K562 (cell line): ENCODE measurements at regions not wholly inside any gene's neighbourhood (a gene's known extent, or its start where the extent isn't known, plus 50 kb on each side); places are given as distances from the start of the nearest gene placed in this dataset.

Experiments
- ATAC-seq: fragments of 200-7000 bp; cut with Tn5 transposase; 3 replicates; pipeline ENCODE4 v1.9.1; 2020; ENCODE audit warnings: moderate library complexity
- BruUV-seq: library from RNA; stranded (reverse); fragments of 400-500 nt; replicated peaks from 2 replicates; lab custom pipeline; 2021; lab: Mats Ljungman, UMichigan
- CTCF ChIA-PET: fragments of 300-600 bp; formaldehyde crosslinking; extraction: SDS; loops from one replicate; lab custom pipeline; 2021; ENCODE audit warnings: low intra/inter-chr PET ratio; lab: Yijun Ruan, JAX
- POLR2A ChIA-PET: fragments of 300-600, 350-650 bp; sonication (Branson Sonifier 250); formaldehyde crosslinking; extraction: SDS; loops from one replicate; lab custom pipeline; 2021; ENCODE audit warnings: antibody characterized with exemption, inconsistent platforms; lab: Yijun Ruan, JAX
- DNase-seq, 4 experiments: peaks; one replicate each; pipeline versions ENCODE4 v3.0.0 to v3.0.0-alpha.2; 2011 to 2018; ENCODE audit warnings: low spot score in 3 of 4, mixed read lengths in 3 of 4; ENCODE audit errors: extremely low read depth in 1 of 4
- FAIRE-seq: peaks from 2 replicates; lab custom pipeline; 2011; peaks lifted over from hg19 to GRCh38; lab: Jason Lieb, UNC
- H2AFZ ChIP-seq: 2 replicates; pipeline ENCODE4 v1.6.0; 2011; ENCODE audit warnings: low read depth, low read length, control low read depth, inconsistent platforms
- H3K27ac ChIP-seq: fragments of 200-600 bp; 3 replicates; pipeline ENCODE4 v1.8.0; 2011; ENCODE audit warnings: low read depth, mild to moderate bottlenecking, control low read depth, inconsistent platforms, low read length, moderate library complexity, mixed read lengths; ENCODE audit errors: extremely low read depth
- H3K27me3 ChIP-seq, 2 experiments: fragments of 300-600 bp in 1 of 2; 2 replicates in 1 of 2; 3 replicates in 1 of 2; pipeline versions ENCODE4 v1.6.0 to v1.8.0; 2011; ENCODE audit warnings: inconsistent platforms in 2 of 2, low read length in 2 of 2, mild to moderate bottlenecking in 1 of 2, mixed read lengths in 1 of 2, moderate library complexity in 1 of 2; ENCODE audit not compliant: control insufficient read depth in 2 of 2, insufficient read depth in 2 of 2
- H3K36me3 ChIP-seq: fragments of 300-600 bp; 3 replicates; pipeline ENCODE4 v1.8.0; 2011; ENCODE audit warnings: mild to moderate bottlenecking, low read length, inconsistent platforms; ENCODE audit not compliant: control insufficient read depth, insufficient read depth
- H3K4me1 ChIP-seq, 2 experiments: fragments of 200-600 bp in 1 of 2; replicated peaks in 1 of 2; 2 replicates in 1 of 2; 3 replicates in 1 of 2; pipeline versions ENCODE4 v1.5.1 to v1.8.0; 2011; ENCODE audit warnings: inconsistent platforms in 2 of 2, low read length in 2 of 2, mild to moderate bottlenecking in 1 of 2, mixed read lengths in 1 of 2, moderate library complexity in 1 of 2; ENCODE audit not compliant: control insufficient read depth in 2 of 2, insufficient read depth in 2 of 2
- H3K4me2 ChIP-seq: 2 replicates; pipeline ENCODE4 v1.6.1; 2011; ENCODE audit warnings: low read length, control low read depth, inconsistent platforms, mixed read lengths; ENCODE audit not compliant: insufficient read depth
- H3K4me3 ChIP-seq: fragments of 200-600 bp; sonication (generic), shearing (Covaris generic); 2 replicates; pipeline ENCODE4 v1.5.1; 2016; ENCODE audit warnings: control low read depth, inconsistent platforms
- H3K79me2 ChIP-seq: fragments of 200-600 bp; 3 replicates; pipeline ENCODE4 v1.8.0; 2011; ENCODE audit warnings: low read length, inconsistent platforms; ENCODE audit not compliant: control insufficient read depth, insufficient read depth
- H3K9ac ChIP-seq, 2 experiments: 2 replicates each; pipeline versions ENCODE4 v1.6.0 to v1.6.1; 2011; ENCODE audit warnings: low read depth in 2 of 2, low read length in 2 of 2, control low read depth in 1 of 2, inconsistent platforms in 1 of 2, mild to moderate bottlenecking in 1 of 2, mixed read lengths in 1 of 2; ENCODE audit not compliant: insufficient read depth in 1 of 2
- H3K9me1 ChIP-seq: one replicate; pipeline ENCODE4 v1.6.0; 2011; ENCODE audit warnings: inconsistent platforms, mild to moderate bottlenecking, low read length, moderate library complexity; ENCODE audit not compliant: control insufficient read depth, insufficient read depth
- H3K9me3 ChIP-seq: replicated peaks from 2 replicates; pipeline ENCODE4 v1.5.1; 2011; ENCODE audit warnings: low read depth, low read length, inconsistent platforms; ENCODE audit not compliant: control insufficient read depth, insufficient read depth
- H4K20me1 ChIP-seq: replicated peaks from 2 replicates; pipeline ENCODE4 v1.6.1; 2011; ENCODE audit warnings: low read length, inconsistent platforms, mixed read lengths; ENCODE audit not compliant: control insufficient read depth, insufficient read depth
- ARID1B ChIP-seq: fragments of 450-650 bp; IDR thresholded peaks from 2 replicates; pipeline ENCODE4 v1.6.1; 2016; ENCODE audit warnings: antibody characterized with exemption, mild to moderate bottlenecking, inconsistent platforms
- ATF4 ChIP-seq: fragments of 450-650 bp; formaldehyde crosslinking; IDR thresholded peaks from 2 replicates; pipeline ENCODE4 v1.4.0; 2022; ENCODE audit warnings: mild to moderate bottlenecking, moderate library complexity
- CEBPB ChIP-seq: fragments of 450-650 bp; IDR thresholded peaks from 2 replicates; pipeline ENCODE4 v1.6.1; 2016; ENCODE audit warnings: missing genetic modification characterization, missing compliant biosample characterization
- CEBPG ChIP-seq, 3 experiments: fragments of 200-800 bp in 1 of 3; sonication (Bioruptor generic) in 1 of 3; sonication (generic) in 1 of 3; formaldehyde crosslinking in 1 of 3; IDR thresholded peaks in 2 of 3; conservative IDR thresholded peaks in 1 of 3; 2 replicates each; pipeline versions ENCODE4 v1.6.1 to v1.8.0; 2016 to 2022; ENCODE audit warnings: missing compliant biosample characterization in 2 of 3, missing genetic modification characterization in 2 of 3, mild to moderate bottlenecking in 1 of 3, missing genetic modification reagents in 1 of 3
- CTCF ChIP-seq, 3 experiments: IDR thresholded peaks in 2 of 3; conservative IDR thresholded peaks in 1 of 3; 2 replicates each; pipeline ENCODE4 v1.5.1; 2011 to 2012; ENCODE audit warnings: low read length in 3 of 3, mild to moderate bottlenecking in 3 of 3, control low read depth in 2 of 3, improper control_type of control experiment in 1 of 3, inconsistent platforms in 1 of 3, low read depth in 1 of 3, mixed read lengths in 1 of 3, moderate library complexity in 1 of 3; ENCODE audit not compliant: insufficient read depth in 2 of 3
- EHMT2 ChIP-seq: fragments of 450-650 bp; IDR thresholded peaks from 2 replicates; pipeline ENCODE4 v1.6.1; 2018; ENCODE audit warnings: antibody characterized with exemption
- EP400 ChIP-seq: fragments of 450-650 bp; IDR thresholded peaks from 2 replicates; pipeline ENCODE4 v1.6.1; 2017; ENCODE audit warnings: antibody characterized with exemption, mild to moderate bottlenecking, moderate library complexity
- KLF6 ChIP-seq: fragments of 250-450 bp; sonication (Bioruptor Pico); IDR thresholded peaks from 2 replicates; pipeline ENCODE4 v1.4.0; 2020; ENCODE audit warnings: mild to moderate bottlenecking, moderate library complexity, borderline replicate concordance
- MAFK ChIP-seq: IDR thresholded peaks from 2 replicates; pipeline ENCODE4 v1.6.1; 2011; ENCODE audit warnings: low read length, improper control_type of control experiment
- MXI1 ChIP-seq: IDR thresholded peaks from 2 replicates; pipeline ENCODE4 v1.6.1; 2011; ENCODE audit warnings: low read depth, mild to moderate bottlenecking, improper control_type of control experiment, low read length
- SP2 ChIP-seq: IDR thresholded peaks from 2 replicates; pipeline ENCODE4 v1.6.1; 2011; ENCODE audit warnings: mild to moderate bottlenecking, low read depth, low read length, moderate library complexity; ENCODE audit not compliant: poor library complexity, severe bottlenecking; ENCODE audit errors: extremely low read depth
- TRIM24 ChIP-seq, 2 experiments: fragments of 450-650 bp; IDR thresholded peaks; 2 replicates each; pipeline ENCODE4 v1.6.1; 2016
- XRCC3 ChIP-seq: fragments of 450-650 bp; IDR thresholded peaks from 2 replicates; pipeline ENCODE4 v1.6.1; 2017; ENCODE audit warnings: mild to moderate bottlenecking, moderate library complexity
- YY1 ChIP-seq, 3 experiments: IDR thresholded peaks; 2 replicates each; pipeline ENCODE4 v1.6.1; 2011; ENCODE audit warnings: low read length in 2 of 3, mild to moderate bottlenecking in 2 of 3, moderate library complexity in 2 of 3, borderline replicate concordance in 1 of 3, control low read depth in 1 of 3, low read depth in 1 of 3; ENCODE audit not compliant: insufficient read depth in 3 of 3, insufficient replicate concordance in 2 of 3, control insufficient read depth in 1 of 3, insufficient read length in 1 of 3; ENCODE audit errors: extremely low read depth in 1 of 3
- ZBTB12 ChIP-seq: fragments of 250-450 bp; sonication (Bioruptor Pico); IDR thresholded peaks from 2 replicates; pipeline ENCODE4 v1.4.0; 2020
- ZNF263 ChIP-seq: sonication (generic); formaldehyde crosslinking; IDR thresholded peaks from 2 replicates; pipeline ENCODE4 v1.8.0; 2022; ENCODE audit warnings: mild to moderate bottlenecking, missing genetic modification reagents, borderline replicate concordance
- ZNF589 ChIP-seq: fragments of 200-800 bp; sonication (Bioruptor generic); IDR thresholded peaks from 2 replicates; pipeline ENCODE4 v1.6.1; 2016; ENCODE audit warnings: low read depth, missing genetic modification characterization, missing compliant biosample characterization
- WGBS: fragments of 100-300 bp; shearing (Covaris generic); methylation state at CpG from one replicate; pipeline ENCODE4 v1.1.6; 2016; ENCODE audit warnings: low coverage, mixed read lengths; ENCODE audit not compliant: insufficient coverage; ENCODE audit errors: missing lambda C conversion rate; 5-methylcytosine and 5-hydroxymethylcytosine counted together
- in situ Hi-C: fragments of 300-500 bp; cut with MboI; formaldehyde crosslinking; loops from 4 replicates; pipeline ENCODE4 v1.15.0; 2018; ENCODE audit warnings: inconsistent platforms, mixed read lengths
- intact Hi-C: fragments of 100-400 bp; cut with micrococcal nuclease; formaldehyde crosslinking; loops from 2 replicates; pipeline ENCODE4 v1.14.2; 2022

GRCh38 chr4:42302348-42302747 is 94.9 kb upstream of the SHISA3 start:
- H3K36me3 ChIP-seq: no peaks in the 10 kb centered on the region
- no TSS peak for BruUV-seq
- in situ Hi-C loops: no loop called here
- H3K27ac ChIP-seq: no peak overlapping the region
- no peaks in the 10 kb centered on the region for H4K20me1 ChIP-seq
- no peak overlapping the region for H3K4me2 ChIP-seq
- H3K4me3 ChIP-seq: no peak overlapping the region
- FAIRE-seq (peak; percentile 23), DNase-seq (peak; percentile 21 to 42 (median 28)), ATAC-seq (peak; percentile 91)
- intact Hi-C loops: no loop called here
- H3K9me1 ChIP-seq: no peaks in the 10 kb centered on the region
- CTCF ChIA-PET: no interaction called here
- H3K9me3 ChIP-seq: no peaks in the 10 kb centered on the region
- WGBS: 0% methylated on average over 3 of the region's 4 CpGs
- H3K27me3 ChIP-seq: no peaks in the 10 kb centered on the region; a peak in 1 of 5 replicates
- POLR2A ChIA-PET: no interaction called here
- H2AFZ ChIP-seq: peak overlapping the region; percentile 38; the same call in 1 of the 2 replicates
- H3K79me2 ChIP-seq: no peaks in the 10 kb centered on the region
- no peaks in the 10 kb centered on the region for H3K4me1 ChIP-seq
- no peak overlapping the region for H3K9ac ChIP-seq
- TF ChIP-seq MXI1: no peak
- peak; percentile 55; the same call in 1 of the 2 replicates for TF ChIP-seq ZNF589 (CRISPR knock-in tag)
- TF ChIP-seq CEBPB (tag): peak; percentile 93
- TF ChIP-seq ZBTB12 (CRISPR knock-in tag): no peak
- TF ChIP-seq CEBPG (CRISPR knock-in tag; IDR thresholded peaks at IDR 0.05): peak; percentile 90
- TF ChIP-seq CEBPG (tag; conservative IDR thresholded peaks at IDR 0.05 in 1 of 2, IDR thresholded peaks at IDR 0.05 in 1 of 2): peak; percentile 93 to 95
- TF ChIP-seq ATF4 (CRISPR knock-in tag): peak; percentile 93
- no peak for TF ChIP-seq ZNF263 (CRISPR knock-in tag)
- TF ChIP-seq EHMT2: peak; percentile 81
- no peak for TF ChIP-seq ARID1B
- TF ChIP-seq EP400: peak; percentile 37; the same call in 1 of the 2 replicates
- peak in 1 of 3 experiments; percentile 31 for TF ChIP-seq YY1 (IDR thresholded peaks at IDR 0.05; ENCODE audit: borderline replicate concordance in 1 of 3, control insufficient read depth in 1 of 3, extremely low read depth in 1 of 3, insufficient read depth in 3 of 3, insufficient read length in 1 of 3, insufficient replicate concordance in 2 of 3, low read depth in 1 of 3, low read length in 2 of 3)
- TF ChIP-seq MAFK: no peak
- TF ChIP-seq TRIM24 (IDR thresholded peaks at IDR 0.05): peak; percentile 43 to 49; a peak in 1 of 4 replicates
- TF ChIP-seq SP2: no peak
- TF ChIP-seq XRCC3: no peak
- TF ChIP-seq CTCF (IDR thresholded peaks at IDR 0.05 in 2 of 3, conservative IDR thresholded peaks at IDR 0.05 in 1 of 3; ENCODE audit: insufficient read depth in 2 of 3, low read depth in 1 of 3, low read length in 3 of 3): peak; percentile 31 to 55 (median 41); a peak in 3 of 6 replicates
- TF ChIP-seq KLF6 (CRISPR knock-in tag): no peak
